ENCODE measurements at regions not wholly inside any gene's neighbourhood (a gene's known extent, or its start where the extent isn't known, plus 50 kb on each side); places are given as distances from the start of the nearest gene placed in this dataset.
A peak's percentile ranks its signal among the peaks of the same experiment; 100 is the strongest.

DNA sequence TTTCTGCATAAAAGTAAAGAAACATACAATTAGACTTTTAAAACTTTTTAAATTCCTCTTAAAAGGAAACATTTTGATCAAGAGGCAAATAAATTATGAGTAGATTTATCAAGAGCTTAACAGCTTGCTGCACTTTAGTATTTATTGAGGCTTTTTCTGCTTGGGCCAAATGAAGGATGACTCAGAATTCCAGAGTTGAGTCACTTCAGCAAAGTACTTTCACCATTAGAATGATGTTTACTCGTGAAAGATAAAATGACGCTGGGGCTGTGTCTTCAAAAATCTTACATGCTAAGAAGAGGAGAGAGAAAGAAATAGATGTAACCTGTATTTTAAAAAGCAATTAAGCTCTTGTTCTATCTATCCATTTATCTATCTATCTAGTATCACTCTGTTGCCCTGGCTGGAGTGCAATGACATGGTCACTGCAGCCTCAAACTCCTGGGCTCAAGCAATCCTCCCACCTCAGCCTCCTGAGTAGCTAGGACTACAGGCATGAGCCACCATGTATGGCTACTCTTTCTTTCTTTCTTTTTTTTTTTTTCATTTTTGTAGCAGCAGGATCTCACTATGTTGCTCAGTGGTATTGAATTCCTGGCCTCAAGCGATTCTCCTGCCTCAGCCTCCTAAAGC lies 75.3 kb upstream of the RIOK3 start:
- H3K27ac ChIP-seq = peak overlapping the region; percentile 80
- H3K4me3 ChIP-seq = no peak overlapping the region
- H3K9me3 ChIP-seq = no peaks in the 10 kb centered on the region
- TF ChIP-seq, protein P1, sequence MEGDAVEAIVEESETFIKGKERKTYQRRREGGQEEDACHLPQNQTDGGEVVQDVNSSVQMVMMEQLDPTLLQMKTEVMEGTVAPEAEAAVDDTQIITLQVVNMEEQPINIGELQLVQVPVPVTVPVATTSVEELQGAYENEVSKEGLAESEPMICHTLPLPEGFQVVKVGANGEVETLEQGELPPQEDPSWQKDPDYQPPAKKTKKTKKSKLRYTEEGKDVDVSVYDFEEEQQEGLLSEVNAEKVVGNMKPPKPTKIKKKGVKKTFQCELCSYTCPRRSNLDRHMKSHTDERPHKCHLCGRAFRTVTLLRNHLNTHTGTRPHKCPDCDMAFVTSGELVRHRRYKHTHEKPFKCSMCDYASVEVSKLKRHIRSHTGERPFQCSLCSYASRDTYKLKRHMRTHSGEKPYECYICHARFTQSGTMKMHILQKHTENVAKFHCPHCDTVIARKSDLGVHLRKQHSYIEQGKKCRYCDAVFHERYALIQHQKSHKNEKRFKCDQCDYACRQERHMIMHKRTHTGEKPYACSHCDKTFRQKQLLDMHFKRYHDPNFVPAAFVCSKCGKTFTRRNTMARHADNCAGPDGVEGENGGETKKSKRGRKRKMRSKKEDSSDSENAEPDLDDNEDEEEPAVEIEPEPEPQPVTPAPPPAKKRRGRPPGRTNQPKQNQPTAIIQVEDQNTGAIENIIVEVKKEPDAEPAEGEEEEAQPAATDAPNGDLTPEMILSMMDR (IDR thresholded peaks at IDR 0.05) = no peak
- H3K27me3 ChIP-seq = no peaks in the 10 kb centered on the region
- DNase-seq (ENCODE audit: low spot score in 2 of 2) = no peak
- no peaks in the 10 kb centered on the region for H3K36me3 ChIP-seq
- peaks cover 8 to 25% of the 10 kb centered on the region in 2 donors for H3K4me1 ChIP-seq
- intact Hi-C loops (cut with DNase I) = loop anchor here (2.0 to 5.0 kb wide), 3 partner anchors 19 to 243 kb away; partner anchors contain the start of gene CABLES1

DNA sequence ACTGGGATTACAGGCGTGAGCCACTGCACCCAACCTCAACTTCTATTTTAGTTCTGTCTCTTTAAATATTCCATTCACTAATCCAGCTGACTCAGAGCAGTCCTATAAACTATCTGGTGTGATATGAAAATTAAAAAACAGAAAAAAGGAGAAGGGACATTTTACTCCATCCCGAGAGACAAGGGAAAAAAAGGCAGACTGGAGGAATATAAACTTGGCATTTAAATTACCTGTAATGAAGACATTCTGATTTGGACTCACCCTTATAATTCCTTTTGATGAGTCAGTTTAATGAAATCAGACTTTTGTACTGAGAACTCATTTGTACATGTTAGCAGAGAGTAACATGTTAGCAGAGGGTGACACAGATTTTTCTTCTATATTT lies 74.8 kb upstream of the RIOK3 start:
- DNase-seq (ENCODE audit: low spot score in 2 of 2) = no peak
- TF ChIP-seq, protein P1 (IDR thresholded peaks at IDR 0.05) = no peak
- Histone ChIP-seq H3K36me3 (no peaks in the 10 kb centered on the region), H3K9me3 (no peaks in the 10 kb centered on the region), H3K27me3 (no peaks in the 10 kb centered on the region), H3K4me1 (peaks cover 8 to 25% of the 10 kb centered on the region in 2 donors), H3K4me3 (no peak overlapping the region), H3K27ac (peak overlapping the region; percentile 80)
- intact Hi-C loops (cut with DNase I) = loop anchor here (2.0 to 5.0 kb wide), 2 partner anchors 146 to 243 kb away; partner anchors contain the start of gene CABLES1

DNA sequence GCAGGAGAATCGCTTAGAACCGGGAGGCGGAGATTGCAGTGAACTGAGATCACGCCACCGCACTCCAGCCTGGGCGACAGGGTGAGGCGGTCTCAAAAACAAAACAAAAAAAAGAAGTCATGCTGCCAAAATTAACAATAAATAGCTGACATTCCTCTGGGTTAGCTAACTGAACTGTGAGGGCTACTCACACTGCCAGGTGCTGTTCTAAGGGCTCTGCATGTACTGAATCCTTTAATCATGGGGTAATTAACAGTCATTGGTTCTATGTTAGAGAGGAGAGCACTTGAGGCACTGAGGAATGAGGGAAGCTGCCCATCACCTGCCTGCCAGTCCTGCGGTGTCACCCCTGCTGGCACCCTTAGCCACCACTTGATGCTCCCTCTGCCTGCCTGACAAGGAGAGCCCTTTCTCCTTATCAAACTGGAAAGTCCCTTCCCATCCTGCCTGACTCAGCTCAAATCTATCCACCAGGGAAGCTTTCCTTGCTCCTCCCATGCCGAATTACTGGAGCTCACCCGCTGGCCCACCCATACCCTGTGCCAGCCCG lies 73.0 kb upstream of the RIOK3 start:
- no peaks in the 10 kb centered on the region for H3K36me3 ChIP-seq
- peak in 1 of 2 donors; percentile 67 for DNase-seq (ENCODE audit: low spot score in 2 of 2)
- no peak overlapping the region for H3K4me3 ChIP-seq
- peak overlapping the region; percentile 80 for H3K27ac ChIP-seq
- no peaks in the 10 kb centered on the region for H3K27me3 ChIP-seq
- no peaks in the 10 kb centered on the region for H3K9me3 ChIP-seq
- intact Hi-C loops (cut with DNase I) = no loop called here
- peaks cover 8 to 25% of the 10 kb centered on the region in 2 donors for H3K4me1 ChIP-seq
- TF ChIP-seq, protein P1 (IDR thresholded peaks at IDR 0.05) = no peak

DNA sequence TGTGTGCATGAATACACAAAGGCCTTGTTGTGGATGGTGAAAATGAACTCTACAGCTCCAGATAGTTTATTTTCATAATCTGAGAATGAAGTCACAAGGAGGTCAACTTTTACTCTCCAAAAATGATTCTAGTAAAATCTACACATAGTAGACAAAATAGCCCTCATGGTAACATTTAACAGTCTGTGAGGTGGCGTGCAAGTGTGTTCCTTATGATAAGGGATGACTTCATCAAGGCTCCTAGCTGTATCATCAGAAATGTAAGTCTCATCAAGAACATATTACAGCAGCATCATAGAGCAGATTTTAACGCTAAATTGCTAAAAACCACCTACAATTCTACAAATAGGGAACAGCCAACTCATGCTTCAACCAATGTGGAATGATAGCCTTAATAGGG lies 72.3 kb upstream of the RIOK3 start:
- H3K36me3 ChIP-seq = no peaks in the 10 kb centered on the region
- peaks cover 8 to 25% of the 10 kb centered on the region in 2 donors for H3K4me1 ChIP-seq
- peak overlapping the region; percentile 80 for H3K27ac ChIP-seq
- intact Hi-C loops (cut with DNase I) = no loop called here
- H3K4me3 ChIP-seq = no peak overlapping the region
- TF ChIP-seq, protein P1 (IDR thresholded peaks at IDR 0.05) = no peak
- H3K27me3 ChIP-seq = no peaks in the 10 kb centered on the region
- DNase-seq (ENCODE audit: low spot score in 2 of 2) = no peak
- no peaks in the 10 kb centered on the region for H3K9me3 ChIP-seq

DNA sequence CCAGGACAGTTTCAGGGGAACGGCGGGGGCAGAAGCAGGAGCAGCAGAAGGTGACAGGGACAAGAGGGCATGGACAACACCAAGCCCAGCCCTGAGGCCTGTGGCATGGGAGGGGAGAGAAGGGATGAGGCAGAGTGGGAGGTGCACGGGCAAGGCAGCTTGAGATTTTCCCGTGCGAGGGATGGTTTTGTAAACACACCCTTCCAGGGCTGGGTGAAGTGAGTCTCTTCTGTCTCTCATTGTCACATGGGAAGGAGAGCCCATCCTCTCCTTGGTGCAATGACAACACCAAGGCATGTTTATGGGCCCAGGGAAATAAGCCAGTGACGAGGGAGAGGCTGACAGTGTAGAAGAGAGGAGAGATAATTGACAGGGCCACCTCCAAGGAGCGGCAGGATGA lies 69.6 kb upstream of the RIOK3 start:
- TF ChIP-seq, protein P1 (IDR thresholded peaks at IDR 0.05) = no peak
- Histone ChIP-seq H3K4me3 (no peak overlapping the region), H3K27ac (no peak overlapping the region), H3K27me3 (no peaks in the 10 kb centered on the region), H3K9me3 (no peaks in the 10 kb centered on the region), H3K36me3 (no peaks in the 10 kb centered on the region), H3K4me1 (peaks cover 5 to 11% of the 10 kb centered on the region in 2 donors)
- intact Hi-C loops (cut with DNase I) = no loop called here
- no peak for DNase-seq (ENCODE audit: low spot score in 2 of 2)

All from ascending aorta (tissue), 2 donors.